NCI-H2107 treated with DMSO at 0.1 percent for 48 hours (cell line): ENCODE measurements at regions not wholly inside any gene's neighbourhood (a gene's known extent, or its start where the extent isn't known, plus 50 kb on each side); places are given as distances from the start of the nearest gene placed in this dataset.
"Not testable (repeated sequence)": the region's sequence is repeated elsewhere in the genome, so short reads cannot be mapped to it uniquely, and the experiment has no call there.

Experiments
- DNase-seq: peaks from one replicate; lab custom pipeline; 2025; ENCODE audit not compliant: unreplicated experiment; lab: John Stamatoyannopoulos, UW

- no peak for DNase-seq
Observed at GRCh38 chr4:58075724-58076123, 965.5 kb upstream of the IGFBP7 start.

- no peak for DNase-seq
Observed at GRCh38 chr4:58074382-58074781, 964.2 kb upstream of the IGFBP7 start.

GRCh38 chr4:58070726-58071125 lies 960.5 kb upstream of the IGFBP7 start:
- no peak for DNase-seq

GRCh38 chr4:58064653-58065052 lies 954.5 kb upstream of the IGFBP7 start:
- DNase-seq = no peak

- no peak for DNase-seq
Observed at GRCh38 chr4:58063404-58064160, 953.4 kb upstream of the IGFBP7 start.

- DNase-seq = no peak
Observed at GRCh38 chr4:58061967-58062366, 951.8 kb upstream of the IGFBP7 start.

- DNase-seq = no peak
Observed at GRCh38 chr4:58050439-58050838, 940.3 kb upstream of the IGFBP7 start.

GRCh38 chr4:58048491-58048890 lies 938.3 kb upstream of the IGFBP7 start:
- DNase-seq = no peak

- no peak for DNase-seq
Observed at GRCh38 chr4:58042176-58042575, 932.0 kb upstream of the IGFBP7 start.

GRCh38 chr4:57993944-57994343 lies 883.8 kb upstream of the IGFBP7 start:
- no peak for DNase-seq

- no peak for DNase-seq
Observed at GRCh38 chr4:57989430-57989829, 879.2 kb upstream of the IGFBP7 start.

- DNase-seq = no peak
Observed at GRCh38 chr4:57985161-57985560, 875.0 kb upstream of the IGFBP7 start.

- no peak for DNase-seq
Observed at GRCh38 chr4:57981123-57981522, 870.9 kb upstream of the IGFBP7 start.

- no peak for DNase-seq
Observed at GRCh38 chr4:57974821-57975220, 864.6 kb upstream of the IGFBP7 start.

GRCh38 chr4:57973819-57974218 lies 863.6 kb upstream of the IGFBP7 start:
- DNase-seq = no peak

GRCh38 chr4:57971261-57971660 lies 861.1 kb upstream of the IGFBP7 start:
- no peak for DNase-seq

GRCh38 chr4:57966987-57967760 lies 857.0 kb upstream of the IGFBP7 start:
- no peak for DNase-seq

- DNase-seq = not testable (repeated sequence)
Observed at GRCh38 chr4:57965431-57965830, 855.2 kb upstream of the IGFBP7 start.

- no peak for DNase-seq
Observed at GRCh38 chr4:57945298-57945697, 835.1 kb upstream of the IGFBP7 start.

GRCh38 chr4:57943682-57944081 lies 833.5 kb upstream of the IGFBP7 start:
- no peak for DNase-seq

- DNase-seq = not testable (repeated sequence)
Observed at GRCh38 chr4:57937326-57937725, 827.1 kb upstream of the IGFBP7 start.

- no peak for DNase-seq
Observed at GRCh38 chr4:57926311-57926710, 816.1 kb upstream of the IGFBP7 start.
